Esophagus squamous epithelium (tissue), 5 donors: ENCODE measurements at regions not wholly inside any gene's neighbourhood (a gene's known extent, or its start where the extent isn't known, plus 50 kb on each side); places are given as distances from the start of the nearest gene placed in this dataset.

Experiments
- DNase-seq: peaks from one replicate; lab custom pipeline; 2025; lab: John Stamatoyannopoulos, UW
- H3K27ac ChIP-seq, 4 donors: fragments of 200-600 bp; sonication (generic); one replicate each; pipeline ENCODE4 v1.5.1; 2016 to 2019; ENCODE audit warnings: mild to moderate bottlenecking in 1 of 4
- H3K27me3 ChIP-seq, 4 donors: fragments of 200-600 bp; sonication (generic); 1 replicate in 3 of 4; 2 replicates in 1 of 4; pipeline versions ENCODE4 v1.5.1 to v1.6.0; 2017 to 2021; ENCODE audit warnings: antibody characterized with exemption in 1 of 4
- H3K36me3 ChIP-seq, 3 donors: fragments of 200-600 bp; sonication (generic); one replicate each; pipeline ENCODE4 v1.5.1; 2016 to 2019
- H3K4me1 ChIP-seq, 3 donors: fragments of 200-600 bp; sonication (generic); one replicate each; pipeline ENCODE4 v1.5.1; 2017 to 2019
- H3K4me3 ChIP-seq, 4 donors: fragments of 200-600 bp; sonication (generic); 1 replicate in 3 of 4; 2 replicates in 1 of 4; pipeline ENCODE4 v1.5.1; 2016 to 2019; ENCODE audit warnings: mild to moderate bottlenecking in 2 of 4, moderate library complexity in 1 of 4
- H3K9me3 ChIP-seq, 3 donors: fragments of 200-600 bp; sonication (generic); one replicate each; pipeline ENCODE4 v1.5.1; 2016 to 2019
- POLR2A ChIP-seq, 4 donors: fragments of 450-650 bp; IDR thresholded peaks; one replicate each; pipeline ENCODE4 v1.6.1; 2017; ENCODE audit warnings: antibody characterized with exemption in 4 of 4, mild to moderate bottlenecking in 4 of 4, moderate library complexity in 3 of 4
- WGBS, 2 donors: methylation state at CpG; one replicate each; pipeline ENCODE4 v1.1.5; 2018; 5-methylcytosine and 5-hydroxymethylcytosine counted together
- intact Hi-C: fragments of 100-400 bp; cut with DNase I; formaldehyde crosslinking; loops from one replicate; pipeline ENCODE4 v1.15.0; 2022
- TF ChIP-seq, protein P1 (sequence below), 6 experiments: fragments of 450-650 bp in 4 of 6; fragments of 200-600 bp in 2 of 6; sonication (generic) in 2 of 6; IDR thresholded peaks; one replicate each; pipeline ENCODE4 v1.5.1; 2016 to 2019; ENCODE audit warnings: antibody characterized with exemption in 6 of 6, mild to moderate bottlenecking in 4 of 6, moderate library complexity in 4 of 6
- donor health status: DM: yes; HTN: yes; CAD: no.

DNA sequence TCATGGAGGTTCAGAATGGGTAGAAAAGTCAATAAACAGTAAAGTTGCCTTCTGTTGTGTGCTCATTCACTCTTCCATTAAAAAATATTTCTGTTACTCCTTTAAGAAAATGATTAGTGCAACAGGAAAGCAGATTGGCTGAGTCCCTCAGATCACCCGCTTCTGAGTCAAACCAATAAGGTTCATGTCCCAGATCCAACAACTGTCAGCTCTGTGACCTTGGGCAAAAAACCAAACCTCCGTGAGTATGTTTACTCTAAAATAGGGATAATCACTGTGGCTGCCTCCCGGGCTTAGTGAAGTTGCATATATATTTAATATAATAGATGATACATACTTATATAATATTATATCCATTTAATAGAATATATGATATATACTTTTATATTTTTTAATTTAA is 698.5 kb upstream of the RBFOX1 start:
- Histone ChIP-seq H3K27ac (no peak overlapping the region), H3K27me3 (no peaks in the 10 kb centered on the region), H3K4me1 (no peaks in the 10 kb centered on the region), H3K4me3 (no peak overlapping the region), H3K9me3 (no peaks in the 10 kb centered on the region), H3K36me3 (no peaks in the 10 kb centered on the region)
- DNase-seq, result no peak
- no peak for TF ChIP-seq POLR2A (IDR thresholded peaks at IDR 0.05)
- TF ChIP-seq, protein P1, sequence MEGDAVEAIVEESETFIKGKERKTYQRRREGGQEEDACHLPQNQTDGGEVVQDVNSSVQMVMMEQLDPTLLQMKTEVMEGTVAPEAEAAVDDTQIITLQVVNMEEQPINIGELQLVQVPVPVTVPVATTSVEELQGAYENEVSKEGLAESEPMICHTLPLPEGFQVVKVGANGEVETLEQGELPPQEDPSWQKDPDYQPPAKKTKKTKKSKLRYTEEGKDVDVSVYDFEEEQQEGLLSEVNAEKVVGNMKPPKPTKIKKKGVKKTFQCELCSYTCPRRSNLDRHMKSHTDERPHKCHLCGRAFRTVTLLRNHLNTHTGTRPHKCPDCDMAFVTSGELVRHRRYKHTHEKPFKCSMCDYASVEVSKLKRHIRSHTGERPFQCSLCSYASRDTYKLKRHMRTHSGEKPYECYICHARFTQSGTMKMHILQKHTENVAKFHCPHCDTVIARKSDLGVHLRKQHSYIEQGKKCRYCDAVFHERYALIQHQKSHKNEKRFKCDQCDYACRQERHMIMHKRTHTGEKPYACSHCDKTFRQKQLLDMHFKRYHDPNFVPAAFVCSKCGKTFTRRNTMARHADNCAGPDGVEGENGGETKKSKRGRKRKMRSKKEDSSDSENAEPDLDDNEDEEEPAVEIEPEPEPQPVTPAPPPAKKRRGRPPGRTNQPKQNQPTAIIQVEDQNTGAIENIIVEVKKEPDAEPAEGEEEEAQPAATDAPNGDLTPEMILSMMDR (IDR thresholded peaks at IDR 0.05), result no peak
- 66 to 74% methylated on average over 3 of the region's 3 CpGs for WGBS, 2 donors
- intact Hi-C loops, result no loop called here

DNA sequence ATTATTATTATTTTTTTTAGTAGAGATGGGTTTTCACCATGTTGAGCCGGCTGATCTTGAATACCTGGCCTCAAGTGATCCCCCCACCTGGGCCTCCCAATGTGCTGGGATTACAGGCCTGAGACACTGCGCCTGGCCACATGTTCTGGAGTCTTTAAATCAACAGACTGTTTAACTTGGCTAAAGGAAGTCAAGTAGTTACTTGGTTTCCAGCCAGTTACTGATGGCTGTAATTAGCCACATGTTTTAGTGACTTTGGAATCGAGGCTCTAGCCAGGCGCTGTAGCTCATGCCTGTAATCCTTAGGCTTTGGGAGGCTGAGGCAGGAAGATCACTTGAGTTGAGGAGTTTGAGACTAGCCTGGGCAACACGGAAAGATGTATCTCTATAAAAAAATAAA is 699.2 kb upstream of the RBFOX1 start:
- TF ChIP-seq, protein P1 (IDR thresholded peaks at IDR 0.05), result no peak
- TF ChIP-seq POLR2A (IDR thresholded peaks at IDR 0.05), result no peak

DNA sequence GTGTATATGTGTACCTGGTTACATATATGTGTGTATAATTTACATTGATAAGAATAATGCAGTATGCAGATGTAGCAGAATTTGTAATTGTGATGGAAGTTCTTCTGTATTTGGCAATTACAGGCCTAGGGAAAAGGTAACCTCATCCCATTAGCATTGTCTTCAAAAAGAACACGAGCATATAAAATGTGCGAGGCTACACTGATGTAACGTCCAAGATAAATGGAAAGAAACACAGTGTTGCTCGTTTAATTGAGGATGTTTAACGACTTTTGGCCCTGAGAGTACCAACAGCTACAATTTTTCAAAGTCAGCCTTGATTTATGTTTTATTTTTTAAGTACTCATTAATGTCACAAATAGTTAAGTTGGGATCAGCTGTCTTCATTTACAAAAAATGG is 703.5 kb upstream of the RBFOX1 start:
- DNase-seq, result no peak
- Histone ChIP-seq H3K27me3 (no peaks in the 10 kb centered on the region), H3K27ac (no peak overlapping the region), H3K9me3 (no peaks in the 10 kb centered on the region), H3K4me1 (no peaks in the 10 kb centered on the region), H3K36me3 (no peaks in the 10 kb centered on the region), H3K4me3 (no peak overlapping the region)
- TF ChIP-seq, protein P1 (IDR thresholded peaks at IDR 0.05), result no peak
- no peak for TF ChIP-seq POLR2A (IDR thresholded peaks at IDR 0.05)
- intact Hi-C loops, result no loop called here
- WGBS, 2 donors, result 57 to 63% methylated on average over 5 of the region's 5 CpGs

More for the DNA sequence above, 699.2 kb upstream of the RBFOX1 start:
- H3K9me3 ChIP-seq, result no peaks in the 10 kb centered on the region
- 63 to 72% methylated on average over 4 to 5 of the region's 5 CpGs for WGBS, 2 donors
- no peaks in the 10 kb centered on the region for H3K27me3 ChIP-seq
- intact Hi-C loops, result no loop called here
- H3K36me3 ChIP-seq, result no peaks in the 10 kb centered on the region
- H3K4me3 ChIP-seq, result no peak overlapping the region
- DNase-seq, result no peak
- no peak overlapping the region for H3K27ac ChIP-seq
- no peaks in the 10 kb centered on the region for H3K4me1 ChIP-seq

DNA sequence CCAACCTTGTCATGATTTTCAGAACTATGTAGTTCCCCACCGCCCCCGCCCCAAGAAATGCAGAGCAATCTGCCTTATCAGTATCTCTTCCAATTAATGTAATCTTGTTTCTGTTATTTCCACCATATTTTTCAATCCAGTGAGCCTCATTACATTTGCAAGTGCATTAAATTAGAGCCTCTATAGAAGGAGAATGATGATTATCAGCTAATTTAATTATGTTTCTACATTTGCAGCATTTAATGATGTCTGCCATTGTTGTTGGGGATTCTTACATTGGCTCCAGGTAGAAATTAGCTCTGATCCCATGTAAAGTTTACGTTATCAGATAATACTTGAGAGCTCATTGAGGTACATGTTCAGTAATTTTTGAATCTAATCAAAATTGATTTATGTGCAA is 707.0 kb upstream of the RBFOX1 start:
- DNase-seq, result no peak
- TF ChIP-seq, protein P1 (IDR thresholded peaks at IDR 0.05), result no peak
- no peak for TF ChIP-seq POLR2A (IDR thresholded peaks at IDR 0.05)
- intact Hi-C loops, result no loop called here
- Histone ChIP-seq H3K4me1 (no peaks in the 10 kb centered on the region), H3K9me3 (no peaks in the 10 kb centered on the region), H3K36me3 (no peaks in the 10 kb centered on the region), H3K27ac (no peak overlapping the region), H3K27me3 (no peaks in the 10 kb centered on the region), H3K4me3 (no peak overlapping the region)
- WGBS, 2 donors, result 60 to 94% methylated on average over 3 of the region's 3 CpGs

DNA sequence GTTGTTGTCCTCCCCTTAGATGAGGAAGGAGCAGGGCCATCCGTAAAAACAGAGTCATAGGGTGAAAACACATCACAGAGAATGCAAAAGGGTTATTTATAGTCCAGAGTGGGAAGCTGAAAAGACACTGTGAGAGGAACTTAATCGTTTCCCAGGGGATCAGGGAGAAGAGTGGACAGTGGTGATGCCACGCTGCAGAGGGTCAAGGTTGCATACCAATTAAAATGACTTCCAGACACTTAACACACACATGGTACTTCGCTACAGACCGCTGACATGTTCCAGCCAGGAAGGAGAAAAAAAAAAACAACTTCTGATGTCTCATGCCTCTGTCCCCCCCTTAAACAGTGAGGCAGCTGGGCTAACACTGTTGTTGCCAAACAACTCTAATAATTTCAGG is 713.8 kb upstream of the RBFOX1 start:
- 59 to 75% methylated on average over 5 of the region's 5 CpGs for WGBS, 2 donors
- H3K4me3 ChIP-seq, result no peak overlapping the region

More for the DNA sequence above, 713.8 kb upstream of the RBFOX1 start:
- Histone ChIP-seq H3K27ac (no peak overlapping the region), H3K27me3 (no peaks in the 10 kb centered on the region), H3K4me1 (no peaks in the 10 kb centered on the region), H3K36me3 (no peaks in the 10 kb centered on the region), H3K9me3 (no peaks in the 10 kb centered on the region)
- TF ChIP-seq, protein P1 (IDR thresholded peaks at IDR 0.05), result no peak
- no peak for TF ChIP-seq POLR2A (IDR thresholded peaks at IDR 0.05)
- DNase-seq, result no peak
- intact Hi-C loops, result no loop called here
